HG03575 (cell line): ENCODE measurements at regions not wholly inside any gene's neighbourhood (a gene's known extent, or its start where the extent isn't known, plus 50 kb on each side); places are given as distances from the start of the nearest gene placed in this dataset.
"Not testable (repeated sequence)": the region's sequence is repeated elsewhere in the genome, so short reads cannot be mapped to it uniquely, and the experiment has no call there.

Experiments
- ATAC-seq: cut with Tn5 transposase; IDR thresholded peaks from one replicate; pipeline ENCODE4 v1.9.1; 2021; ENCODE audit not compliant: unreplicated experiment, insufficient number of reproducible peaks, low FRiP score; ENCODE audit errors: extremely low read depth

DNA sequence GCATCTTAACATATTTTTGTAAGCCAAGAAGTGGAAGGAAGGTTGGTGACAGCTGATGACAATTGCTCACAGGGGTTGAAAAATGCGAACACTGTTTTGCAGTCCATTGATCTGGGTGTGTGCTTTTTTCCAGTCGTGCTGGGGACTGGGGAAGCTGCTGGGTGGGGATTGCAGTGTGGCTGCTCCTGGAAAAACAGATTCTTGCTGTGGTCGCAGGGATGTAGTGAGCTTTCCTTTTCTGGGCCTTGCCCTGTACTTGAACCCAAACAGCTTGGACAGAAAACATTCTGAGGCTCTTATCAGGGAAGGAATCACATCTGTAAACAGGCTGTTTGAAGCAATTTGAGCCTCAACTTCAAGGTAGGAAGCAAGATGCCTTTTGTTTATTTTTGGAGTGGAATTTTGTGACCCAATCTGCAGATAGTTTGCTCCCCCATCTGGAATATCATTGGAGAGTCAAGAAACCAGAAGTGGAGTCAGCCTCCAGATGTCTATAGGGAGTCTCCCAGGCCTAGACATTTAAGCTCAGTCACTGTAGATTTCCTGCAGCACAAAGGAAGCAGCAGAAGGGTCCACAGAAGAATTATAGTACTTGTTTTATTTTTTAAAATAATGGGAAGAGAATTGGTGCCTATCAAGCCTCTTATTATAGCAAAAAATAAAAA lies 279.2 kb upstream of the FERMT1 start:
- no peak for ATAC-seq

DNA sequence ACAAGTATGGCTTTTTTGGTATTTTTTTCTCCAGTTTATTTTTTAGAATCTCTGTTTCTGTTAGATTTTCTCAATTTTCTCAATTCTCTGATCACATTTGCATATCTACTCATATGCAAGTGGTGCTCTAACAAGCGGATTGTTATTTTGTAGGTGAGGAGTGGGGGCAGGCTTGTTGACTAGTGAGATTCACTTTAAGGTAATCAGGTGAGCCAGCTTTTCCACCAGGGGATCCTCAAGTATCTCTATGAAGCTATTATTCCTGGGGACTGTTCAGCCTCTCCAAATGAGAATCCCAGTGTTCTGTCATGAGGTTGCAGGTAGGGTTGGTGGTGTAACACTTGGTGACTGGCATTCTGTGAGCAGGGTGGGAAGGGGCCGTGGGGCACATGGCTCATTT lies 274.3 kb upstream of the FERMT1 start:
- ATAC-seq, result no peak

DNA sequence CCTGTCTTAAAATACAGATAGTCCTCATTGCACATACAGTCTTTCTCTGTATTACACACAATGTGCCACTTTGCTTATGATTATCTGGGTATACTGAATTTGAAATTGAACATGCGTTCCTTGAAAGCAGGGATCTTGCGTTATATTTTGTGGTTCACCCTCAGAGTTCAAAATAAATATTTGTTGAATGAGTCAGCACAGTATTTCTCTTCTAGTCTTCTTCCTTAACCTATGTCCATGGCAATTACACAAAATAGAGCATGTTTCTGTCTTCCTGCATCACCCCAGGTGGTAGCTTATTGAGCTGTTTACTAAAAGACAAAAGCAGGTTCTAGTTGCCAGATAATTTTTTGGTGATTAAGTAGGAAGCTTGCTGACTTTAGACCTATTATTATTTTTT lies 272.9 kb upstream of the FERMT1 start:
- ATAC-seq, result no peak

DNA sequence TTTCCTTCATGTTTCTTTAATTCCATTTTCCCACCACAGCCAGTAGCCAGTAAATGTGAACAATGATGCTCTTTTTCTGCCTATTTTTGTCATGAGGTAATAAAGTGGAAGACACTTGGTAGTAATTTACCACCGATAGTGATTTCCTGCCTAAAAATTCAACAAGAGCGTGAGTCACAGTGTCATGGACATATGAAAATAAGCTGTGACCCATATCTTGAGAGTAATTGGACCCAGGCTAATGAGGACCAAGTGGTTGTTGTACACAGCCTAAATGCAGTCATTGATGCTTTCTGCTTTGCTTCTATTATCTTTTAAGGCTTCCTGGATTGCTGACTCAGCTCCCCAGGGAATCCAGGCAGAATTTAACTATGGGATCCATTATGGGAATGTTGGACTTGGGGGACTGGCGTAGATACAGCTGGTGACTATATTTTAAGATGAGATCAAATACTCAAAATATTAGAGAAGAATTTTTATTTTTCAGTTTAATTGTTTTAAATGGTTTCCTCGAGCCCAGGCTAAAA lies 265.9 kb upstream of the FERMT1 start:
- no peak for ATAC-seq

- no peak for ATAC-seq
Measured at GRCh38 chr20:6384956-6385486, 262.2 kb upstream of the FERMT1 start.

GRCh38 chr20:6384380-6384779 lies 261.6 kb upstream of the FERMT1 start:
- ATAC-seq, result no peak

DNA sequence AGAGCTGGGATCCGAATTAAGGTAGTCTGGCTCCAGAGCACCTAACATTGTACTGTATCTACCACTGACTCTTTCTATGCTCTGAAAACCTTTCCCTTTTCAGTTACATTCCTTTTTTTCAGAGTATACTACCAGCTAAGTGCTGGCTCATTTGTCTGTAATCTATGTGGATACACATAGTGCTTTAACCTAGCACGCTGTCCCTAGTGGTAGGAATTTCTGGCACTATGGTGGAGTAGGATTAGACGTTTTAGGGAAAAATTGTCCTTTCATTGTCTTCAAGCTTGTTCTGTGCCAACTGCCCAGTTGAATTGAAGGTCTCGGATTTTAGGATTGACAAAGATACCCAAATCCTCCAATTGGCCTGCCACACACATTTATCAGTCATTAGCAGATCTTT lies 259.1 kb upstream of the FERMT1 start:
- ATAC-seq, result no peak

DNA sequence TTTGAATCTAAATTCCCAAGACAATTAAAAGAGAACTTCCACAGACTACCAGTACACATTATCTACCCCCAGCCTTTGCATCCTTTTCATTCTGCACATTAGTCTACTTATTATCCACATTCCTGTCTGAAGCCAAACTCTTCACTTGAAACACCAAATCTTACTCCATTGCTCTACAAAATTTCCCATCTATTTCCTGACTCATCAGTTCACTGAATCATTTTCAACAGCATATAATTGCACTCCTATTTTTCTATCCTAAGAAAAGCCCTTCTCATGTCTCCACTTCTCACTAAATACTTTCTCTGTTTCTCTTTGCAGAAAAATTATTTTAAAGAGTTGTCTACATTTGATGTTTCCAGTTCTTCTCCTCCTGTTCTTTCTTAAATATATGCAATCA lies 239.4 kb upstream of the FERMT1 start:
- no peak for ATAC-seq

GRCh38 chr20:6360766-6361165 lies 237.9 kb upstream of the FERMT1 start:
- no peak for ATAC-seq

- no peak for ATAC-seq
Measured at GRCh38 chr20:6355754-6356451, 233.1 kb upstream of the FERMT1 start.

GRCh38 chr20:6348908-6349307 lies 226.1 kb upstream of the FERMT1 start:
- no peak for ATAC-seq

DNA sequence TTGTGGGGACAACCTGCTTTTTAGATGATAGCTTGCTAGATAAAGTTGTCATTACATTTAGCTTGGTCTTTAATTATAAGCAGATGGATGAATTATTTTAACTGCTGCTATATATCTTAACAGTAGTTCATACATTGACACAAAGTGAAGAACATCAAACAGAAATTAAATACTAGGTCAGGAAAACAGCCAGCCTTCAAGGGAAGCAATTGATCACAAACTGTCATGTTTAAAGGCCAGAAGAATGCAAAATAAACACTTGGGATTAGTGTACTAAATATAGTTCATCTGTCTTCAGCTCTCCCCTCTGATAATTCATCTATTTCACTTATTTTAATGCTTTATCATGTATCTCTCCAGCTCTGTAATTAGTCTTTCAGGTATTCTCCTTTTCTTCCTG lies 225.1 kb upstream of the FERMT1 start:
- no peak for ATAC-seq

- ATAC-seq, result no peak
Measured at GRCh38 chr20:6341491-6341890, 218.7 kb upstream of the FERMT1 start.

- no peak for ATAC-seq
Measured at GRCh38 chr20:6339176-6339575, 216.3 kb upstream of the FERMT1 start.

- no peak for ATAC-seq
Measured at GRCh38 chr20:6333110-6333509, 210.3 kb upstream of the FERMT1 start.

DNA sequence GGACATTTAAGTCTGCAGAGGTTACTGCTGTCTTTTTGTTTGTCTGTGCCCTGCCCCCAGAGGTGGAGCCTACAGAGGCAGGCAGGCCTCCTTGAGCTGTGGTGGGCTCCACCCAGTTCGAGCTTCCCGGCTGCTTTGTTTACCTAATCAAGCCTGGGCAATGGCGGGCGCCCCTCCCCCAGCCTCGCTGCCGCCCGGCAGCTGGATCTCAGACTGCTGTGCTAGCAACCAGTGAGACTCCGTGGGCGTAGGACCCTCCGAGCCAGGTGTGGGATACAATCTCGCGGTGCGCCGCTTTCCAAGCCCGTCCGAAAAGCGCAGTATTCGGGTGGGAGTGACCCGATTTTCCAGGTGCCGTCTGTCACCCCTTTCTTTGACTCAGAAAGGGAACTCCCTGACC lies 198.4 kb upstream of the FERMT1 start:
- ATAC-seq, result not testable (repeated sequence)

DNA sequence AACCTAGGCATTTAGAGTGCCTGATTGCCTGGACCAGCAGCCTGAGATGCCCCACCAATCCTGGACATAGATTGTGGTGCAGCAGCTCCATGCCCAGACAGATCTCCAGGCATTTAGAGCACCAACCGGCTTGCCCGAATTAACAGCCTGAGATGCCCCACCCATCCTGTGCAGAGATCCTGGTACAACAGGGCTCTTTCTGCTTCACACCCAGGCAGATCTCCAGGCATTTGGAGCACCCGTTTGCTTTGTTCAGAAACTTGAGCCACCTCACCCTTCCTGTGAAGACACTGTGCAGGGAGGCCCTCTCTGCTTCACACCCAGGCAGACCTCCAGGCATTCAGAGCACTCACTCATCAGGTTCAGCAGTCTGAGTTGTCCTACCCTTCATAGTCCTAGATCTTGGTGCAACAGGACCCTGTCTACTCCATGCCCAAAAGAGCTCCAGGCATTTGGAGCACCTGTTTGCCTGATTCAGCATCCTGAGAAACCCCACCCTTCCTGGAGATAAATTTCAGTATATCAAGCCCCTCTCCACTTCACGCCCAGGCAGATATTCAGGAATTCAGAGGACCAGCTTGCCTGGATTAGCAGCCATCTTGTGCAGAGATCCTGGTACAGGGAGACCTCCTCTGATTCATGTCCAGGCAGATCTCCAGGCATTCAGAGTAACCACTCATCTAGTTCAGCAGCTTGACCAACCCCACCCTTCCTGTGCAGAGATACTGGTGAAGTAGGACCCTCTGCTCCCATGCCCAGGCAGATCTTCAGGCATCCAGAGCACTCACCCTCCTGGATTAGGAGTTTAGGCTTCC lies 189.2 kb upstream of the FERMT1 start:
- ATAC-seq, result no peak

GRCh38 chr20:6311097-6311496 lies 188.3 kb upstream of the FERMT1 start:
- no peak for ATAC-seq

DNA sequence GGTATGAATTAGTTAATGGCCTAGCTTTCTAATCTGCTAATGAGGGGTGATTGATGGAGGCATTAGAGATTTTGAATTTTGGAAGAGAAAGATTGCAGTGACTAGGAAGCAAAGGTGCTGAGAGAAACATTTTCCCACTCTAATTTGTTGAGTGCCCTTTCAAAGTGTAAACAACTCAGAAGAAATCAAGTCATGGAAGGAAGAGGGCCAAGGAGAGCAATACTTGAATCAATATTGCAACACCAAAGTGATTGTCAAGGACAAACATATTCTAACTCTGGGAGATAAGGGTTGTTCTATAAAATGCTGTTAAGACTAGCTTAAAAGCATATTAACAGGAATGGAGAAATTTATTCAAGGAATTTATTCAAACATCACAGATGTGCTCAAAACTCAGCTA lies 182.7 kb upstream of the FERMT1 start:
- no peak for ATAC-seq

DNA sequence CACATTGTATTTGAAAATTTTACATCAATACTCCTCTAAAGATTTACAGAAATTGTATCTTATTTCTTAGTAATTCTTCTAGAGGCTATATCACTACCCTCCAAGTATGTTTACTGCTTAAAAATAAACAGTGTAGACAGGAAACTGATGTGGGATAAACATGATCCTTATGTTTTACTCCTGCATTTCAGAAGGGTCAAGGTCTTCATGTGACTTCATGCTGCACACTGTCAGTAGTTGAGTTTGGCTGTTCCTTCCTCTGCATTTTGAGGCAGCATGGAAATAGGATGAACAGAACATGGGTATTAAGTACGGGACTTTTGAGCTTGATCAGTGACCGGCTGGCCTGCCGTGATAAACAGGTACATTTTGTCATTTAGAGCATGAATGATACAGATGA lies 179.2 kb upstream of the FERMT1 start:
- ATAC-seq, result no peak
